Mesenchymal stem cell (in vitro differentiated cells and primary cell): ENCODE measurements at regions not wholly inside any gene's neighbourhood (a gene's known extent, or its start where the extent isn't known, plus 50 kb on each side); places are given as distances from the start of the nearest gene placed in this dataset.

Experiments
- DNase-seq: peaks from one replicate; pipeline ENCODE4 v3.0.0-alpha.2; 2013
- H2AFZ ChIP-seq: one replicate; pipeline ENCODE4 v1.6.1; 2013; ENCODE audit warnings: low read depth, mild to moderate bottlenecking, control low read depth, inconsistent platforms, low read length, moderate library complexity
- H2AK5ac ChIP-seq: 2 replicates; pipeline ENCODE4 v1.6.1; 2013; ENCODE audit warnings: low read length, moderate library complexity, mild to moderate bottlenecking, inconsistent platforms; ENCODE audit not compliant: severe bottlenecking
- H2BK120ac ChIP-seq: one replicate; pipeline ENCODE4 v1.6.1; 2013; ENCODE audit warnings: low read depth, mild to moderate bottlenecking, inconsistent platforms, low read length, moderate library complexity
- H2BK12ac ChIP-seq, 2 experiments: one replicate each; pipeline ENCODE4 v1.6.1; 2013; ENCODE audit warnings: inconsistent platforms in 2 of 2, low read length in 2 of 2, mild to moderate bottlenecking in 2 of 2, moderate library complexity in 2 of 2, control low read depth in 1 of 2
- H2BK15ac ChIP-seq: one replicate; pipeline ENCODE4 v1.6.1; 2013; ENCODE audit warnings: mild to moderate bottlenecking, low read depth, inconsistent platforms; ENCODE audit not compliant: poor library complexity, severe bottlenecking
- H2BK5ac ChIP-seq: 2 replicates; pipeline ENCODE4 v1.6.1; 2013; ENCODE audit warnings: low read depth, mild to moderate bottlenecking, low read length, control low read depth, inconsistent platforms; ENCODE audit not compliant: poor library complexity, severe bottlenecking
- H3K14ac ChIP-seq, 2 experiments: one replicate each; pipeline ENCODE4 v1.6.1; 2013; ENCODE audit warnings: inconsistent platforms in 2 of 2, low read length in 2 of 2, control low read depth in 1 of 2, mild to moderate bottlenecking in 1 of 2, moderate library complexity in 1 of 2
- H3K18ac ChIP-seq, 2 experiments: one replicate each; pipeline ENCODE4 v1.6.1; 2013; ENCODE audit warnings: inconsistent platforms in 2 of 2, low read length in 2 of 2, control low read depth in 1 of 2, low read depth in 1 of 2, mild to moderate bottlenecking in 1 of 2
- H3K23ac ChIP-seq, 2 experiments: one replicate each; pipeline ENCODE4 v1.6.1; 2013; ENCODE audit warnings: inconsistent platforms in 2 of 2, low read length in 2 of 2, mild to moderate bottlenecking in 2 of 2, moderate library complexity in 2 of 2, control low read depth in 1 of 2
- H3K27ac ChIP-seq: 2 replicates; pipeline ENCODE4 v1.5.1; 2013; ENCODE audit warnings: mild to moderate bottlenecking, moderate library complexity, low read length, control low read depth, inconsistent platforms; ENCODE audit not compliant: poor library complexity, severe bottlenecking
- H3K27me3 ChIP-seq, 2 experiments: 2 replicates each; pipeline versions ENCODE4 v1.6.1 to v1.7.0; 2013; ENCODE audit warnings: low read length in 2 of 2, mild to moderate bottlenecking in 2 of 2, moderate library complexity in 2 of 2, control low read depth in 1 of 2, inconsistent platforms in 1 of 2; ENCODE audit not compliant: control insufficient read depth in 1 of 2, insufficient read depth in 1 of 2
- H3K36me3 ChIP-seq, 2 experiments: 2 replicates each; pipeline versions ENCODE4 v1.6.1 to v1.7.0; 2013; ENCODE audit warnings: low read length in 2 of 2, control low read depth in 1 of 2, inconsistent platforms in 1 of 2, low read depth in 1 of 2, mild to moderate bottlenecking in 1 of 2; ENCODE audit not compliant: insufficient read depth in 2 of 2, control insufficient read depth in 1 of 2
- H3K4ac ChIP-seq, 2 experiments: one replicate each; pipeline ENCODE4 v1.6.1; 2013; ENCODE audit warnings: inconsistent platforms in 2 of 2, low read length in 2 of 2, mild to moderate bottlenecking in 2 of 2, moderate library complexity in 2 of 2, control low read depth in 1 of 2, low read depth in 1 of 2
- H3K4me1 ChIP-seq: 2 replicates; pipeline ENCODE4 v1.6.1; 2013; ENCODE audit warnings: low read depth, low read length, control low read depth; ENCODE audit not compliant: control insufficient read depth, insufficient read depth
- H3K4me2 ChIP-seq: 2 replicates; pipeline ENCODE4 v1.6.1; 2013; ENCODE audit warnings: low read length, mild to moderate bottlenecking, inconsistent platforms; ENCODE audit not compliant: poor library complexity, severe bottlenecking
- H3K4me3 ChIP-seq, 2 experiments: 2 replicates each; pipeline versions ENCODE4 v1.5.1 to v1.7.0; 2013; ENCODE audit warnings: low read length in 2 of 2, mild to moderate bottlenecking in 2 of 2, control low read depth in 1 of 2, low read depth in 1 of 2; ENCODE audit not compliant: insufficient read depth in 1 of 2
- H3K79me1 ChIP-seq: replicated peaks from 2 replicates; pipeline ENCODE4 v1.6.1; 2013; ENCODE audit warnings: mild to moderate bottlenecking, control low read depth, low read length, inconsistent platforms; ENCODE audit not compliant: poor library complexity, severe bottlenecking
- H3K9ac ChIP-seq: 2 replicates; pipeline ENCODE4 v1.7.0; 2013; ENCODE audit warnings: mild to moderate bottlenecking, low read length, moderate library complexity
- H3K9me3 ChIP-seq: 2 replicates; pipeline ENCODE4 v1.7.0; 2013; ENCODE audit warnings: mild to moderate bottlenecking, low read length; ENCODE audit not compliant: control insufficient read depth
- H4K8ac ChIP-seq: one replicate; pipeline ENCODE4 v1.6.1; 2013; ENCODE audit warnings: inconsistent platforms, mild to moderate bottlenecking, low read length, moderate library complexity
- H4K91ac ChIP-seq: one replicate; pipeline ENCODE4 v1.6.1; 2013; ENCODE audit warnings: mild to moderate bottlenecking, low read length, inconsistent platforms
- WGBS: methylation state at CpG from one replicate; pipeline ENCODE4 v1.1.7; 2013; ENCODE audit warnings: mixed read lengths; 5-methylcytosine and 5-hydroxymethylcytosine counted together

DNA sequence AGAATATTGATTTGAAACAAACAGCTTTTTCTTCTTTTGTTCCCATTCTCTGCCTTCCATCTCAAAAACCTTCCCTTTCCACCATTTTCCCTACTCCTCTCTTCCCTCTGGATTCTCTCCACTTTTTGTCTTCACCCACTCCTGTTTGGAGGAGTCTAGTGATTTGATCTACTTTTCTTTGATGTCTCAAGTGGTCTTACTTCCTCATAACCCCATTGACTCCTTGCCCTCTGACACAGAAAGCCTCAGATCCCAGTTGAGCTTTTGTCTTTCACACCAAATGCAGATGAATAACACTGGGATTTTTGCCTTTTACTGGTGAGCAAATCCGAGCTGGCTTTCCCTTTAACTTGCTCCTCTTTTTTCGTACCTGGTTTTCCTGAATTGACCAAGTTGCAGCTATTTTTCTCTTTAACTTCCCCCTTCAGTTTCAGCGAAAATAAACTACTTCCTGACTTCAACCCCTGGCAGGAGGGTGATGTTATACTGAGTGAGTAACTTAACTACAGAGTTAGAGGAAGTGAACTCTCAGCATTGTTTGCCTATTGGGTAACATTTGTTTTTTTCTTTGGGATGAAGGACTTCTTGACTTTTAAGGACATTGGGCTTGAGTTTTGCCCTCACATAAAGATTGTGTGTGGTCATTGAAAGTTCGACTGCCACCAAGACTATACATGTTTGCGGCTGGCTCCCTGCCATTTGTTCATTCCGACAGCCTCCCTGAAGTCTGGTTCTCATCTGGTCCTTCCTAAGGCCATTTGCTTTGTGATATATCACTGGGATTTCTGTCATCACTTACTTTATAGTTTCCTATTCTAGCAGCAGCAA, 392.8 kb upstream of the NR3C2 start:
- H3K4ac ChIP-seq, result no peak overlapping the region
- no peak overlapping the region for H2AFZ ChIP-seq
- no peak overlapping the region for H3K23ac ChIP-seq
- H3K27ac ChIP-seq, result peak overlapping the region; percentile 53
- peak; percentile 8 for DNase-seq
- H3K9ac ChIP-seq, result peak overlapping the region; percentile 50
- H4K8ac ChIP-seq, result no peak overlapping the region
- H3K4me1 ChIP-seq, result no peaks in the 10 kb centered on the region
- no peak overlapping the region for H3K4me2 ChIP-seq
- H2AK5ac ChIP-seq, result no peak overlapping the region
- H3K79me1 ChIP-seq, result no peaks in the 10 kb centered on the region
- H3K36me3 ChIP-seq, result no peaks in the 10 kb centered on the region
- H3K18ac ChIP-seq, result no peak overlapping the region
- H4K91ac ChIP-seq, result no peak overlapping the region
- H2BK15ac ChIP-seq, result no peak overlapping the region
- no peaks in the 10 kb centered on the region for H3K27me3 ChIP-seq
- H3K4me3 ChIP-seq, result peak overlapping the region in 1 of 2 experiments; percentile 1
- H2BK120ac ChIP-seq, result no peak overlapping the region
- H2BK12ac ChIP-seq, result no peak overlapping the region
- no peak overlapping the region for H3K14ac ChIP-seq
- WGBS, result 4% methylated on average over 5 of the region's 6 CpGs
- no peak overlapping the region for H2BK5ac ChIP-seq
- no peaks in the 10 kb centered on the region for H3K9me3 ChIP-seq

DNA sequence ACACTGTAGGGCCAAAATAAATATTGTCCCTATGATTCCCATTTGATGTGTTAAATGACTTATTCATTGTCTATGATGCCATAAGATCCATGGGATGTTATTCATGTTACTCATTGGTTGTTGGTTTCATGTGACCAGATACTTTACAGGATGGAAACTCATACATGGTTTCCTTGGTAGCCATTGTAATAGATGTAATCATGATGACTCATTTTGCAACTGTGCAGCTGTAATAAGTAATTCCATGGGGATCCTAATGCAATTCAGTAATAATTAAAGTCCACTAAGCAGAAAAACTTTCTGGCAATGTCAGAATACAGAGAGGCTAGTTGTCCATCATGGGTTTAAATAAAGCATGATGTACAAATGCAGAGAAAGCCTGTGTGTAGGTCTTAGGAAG, 389.7 kb upstream of the NR3C2 start:
- Histone ChIP-seq H3K4me1 (no peaks in the 10 kb centered on the region), H2BK5ac (no peak overlapping the region), H3K36me3 (no peaks in the 10 kb centered on the region), H3K23ac (no peak overlapping the region), H2AK5ac (no peak overlapping the region), H3K27ac (no peak overlapping the region), H4K8ac (no peak overlapping the region), H3K27me3 (no peaks in the 10 kb centered on the region), H2BK15ac (no peak overlapping the region), H4K91ac (no peak overlapping the region), H3K4me3 (no peak overlapping the region), H3K4me2 (no peak overlapping the region), H3K79me1 (no peaks in the 10 kb centered on the region), H3K9ac (peak overlapping the region; percentile 55), H2AFZ (no peak overlapping the region), H2BK12ac (no peak overlapping the region), H3K18ac (no peak overlapping the region), H3K14ac (no peak overlapping the region), H2BK120ac (no peak overlapping the region), H3K9me3 (no peaks in the 10 kb centered on the region), H3K4ac (no peak overlapping the region)
- peak; percentile 21 for DNase-seq

DNA sequence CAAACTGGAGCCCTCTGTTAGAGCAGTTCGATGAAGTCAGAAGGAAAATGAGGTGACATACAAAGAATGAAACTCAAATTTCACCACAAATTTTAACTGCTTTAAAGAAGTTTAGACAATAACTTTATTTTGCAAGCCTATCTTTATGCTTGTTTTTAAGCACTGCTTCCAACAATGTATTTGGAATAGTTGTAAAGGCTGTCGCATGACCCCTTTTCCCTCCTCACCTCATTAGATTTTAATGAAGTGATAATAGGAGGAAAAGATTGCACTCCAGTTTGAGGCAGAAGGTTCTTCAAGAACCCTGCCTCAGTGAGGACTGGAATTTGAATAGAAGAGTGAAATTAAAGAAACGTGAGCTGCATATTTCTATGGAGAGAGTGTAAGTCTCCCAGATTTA, 386.1 kb upstream of the NR3C2 start:
- H2AFZ ChIP-seq, result no peak overlapping the region
- no peak overlapping the region for H2BK120ac ChIP-seq
- H3K14ac ChIP-seq, result no peak overlapping the region
- H3K27ac ChIP-seq, result no peak overlapping the region
- H3K9ac ChIP-seq, result no peak overlapping the region
- H3K18ac ChIP-seq, result no peak overlapping the region
- no peak overlapping the region for H3K4ac ChIP-seq
- DNase-seq, result no peak
- no peaks in the 10 kb centered on the region for H3K4me1 ChIP-seq
- H3K23ac ChIP-seq, result no peak overlapping the region
- H3K27me3 ChIP-seq, result no peaks in the 10 kb centered on the region
- no peak overlapping the region for H4K8ac ChIP-seq
- H3K36me3 ChIP-seq, result no peaks in the 10 kb centered on the region
- H3K4me2 ChIP-seq, result no peak overlapping the region
- no peak overlapping the region for H4K91ac ChIP-seq
- no peaks in the 10 kb centered on the region for H3K79me1 ChIP-seq
- no peak overlapping the region for H2BK5ac ChIP-seq
- H2BK15ac ChIP-seq, result no peak overlapping the region
- no peak overlapping the region for H2AK5ac ChIP-seq
- H3K9me3 ChIP-seq, result no peaks in the 10 kb centered on the region
- no CpG with 5 or more reads among the region's 3 CpGs for WGBS
- H3K4me3 ChIP-seq, result no peak overlapping the region
- H2BK12ac ChIP-seq, result no peak overlapping the region

DNA sequence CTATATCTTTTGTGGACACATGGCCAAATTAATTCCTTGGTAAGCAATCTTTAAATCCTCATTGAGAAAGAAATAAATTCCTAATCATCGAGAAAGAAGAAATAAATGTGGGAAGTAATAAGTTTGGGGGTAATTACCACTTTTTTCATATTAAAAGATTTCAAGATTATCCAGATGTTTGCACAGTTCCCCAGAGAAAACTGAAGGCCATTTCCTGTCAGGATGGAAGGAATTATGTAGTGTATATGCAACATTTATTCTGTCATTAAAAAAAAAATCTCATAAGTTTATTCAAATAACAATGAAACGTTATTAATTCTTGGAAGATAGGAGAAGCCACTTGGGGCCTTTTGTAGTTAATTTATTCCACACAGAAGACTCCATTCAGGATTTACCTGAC, 385.6 kb upstream of the NR3C2 start:
- Histone ChIP-seq H2BK15ac (no peak overlapping the region), H2BK120ac (no peak overlapping the region), H3K27me3 (no peaks in the 10 kb centered on the region), H3K79me1 (no peaks in the 10 kb centered on the region), H3K23ac (no peak overlapping the region), H3K14ac (no peak overlapping the region), H3K4me3 (no peak overlapping the region), H3K4me1 (no peaks in the 10 kb centered on the region), H3K4ac (no peak overlapping the region), H2AFZ (no peak overlapping the region), H4K91ac (no peak overlapping the region), H3K9ac (no peak overlapping the region), H3K27ac (no peak overlapping the region), H2BK5ac (no peak overlapping the region), H2AK5ac (no peak overlapping the region), H4K8ac (no peak overlapping the region), H3K18ac (no peak overlapping the region), H2BK12ac (no peak overlapping the region), H3K4me2 (no peak overlapping the region), H3K9me3 (no peaks in the 10 kb centered on the region), H3K36me3 (no peaks in the 10 kb centered on the region)
- 80% methylated on average over 1 of the region's 2 CpGs for WGBS
- no peak for DNase-seq
